ENCODE measurements at regions not wholly inside any gene's neighbourhood (a gene's known extent, or its start where the extent isn't known, plus 50 kb on each side); places are given as distances from the start of the nearest gene placed in this dataset.

GRCh38 chr3:105014631-105015030, 352.1 kb upstream of the ALCAM start:
- TF ChIP-seq CTCF (IDR thresholded peaks at IDR 0.05; ENCODE audit: insufficient read depth, low read length) (no peak), REST (IDR thresholded peaks at IDR 0.05; ENCODE audit: insufficient replicate concordance, low read depth) (no peak), POLR2AphosphoS5 (IDR thresholded peaks at IDR 0.05; ENCODE audit: low read depth) (no peak), GABPA (IDR thresholded peaks at IDR 0.05; ENCODE audit: low read depth) (no peak)

Measured in HL-60 (cell line).